Skin epidermis (tissue), 12 donors: ENCODE measurements at regions not wholly inside any gene's neighbourhood (a gene's known extent, or its start where the extent isn't known, plus 50 kb on each side); places are given as distances from the start of the nearest gene placed in this dataset.

Experiments used
- H3K27ac ChIP-seq, 21 experiments: fragments of 200-600 bp; sonication (generic) in 11 of 21; one replicate each; pipeline ENCODE4 v1.5.0; 2020; ENCODE audit warnings: mild to moderate bottlenecking in 3 of 21, inconsistent platforms in 2 of 21, moderate library complexity in 2 of 21
- H3K4me3 ChIP-seq, 7 experiments: fragments of 200-600 bp; sonication (generic) in 2 of 7; one replicate each; pipeline ENCODE4 v1.5.0; 2020; ENCODE audit warnings: inconsistent platforms in 2 of 7, mild to moderate bottlenecking in 2 of 7, moderate library complexity in 1 of 7

- H3K27ac ChIP-seq, result no peak overlapping the region
- H3K4me3 ChIP-seq, result no peak overlapping the region
Measured at GRCh38 chr12:90126125-90126524, 417.5 kb upstream of the ATP2B1 start.

GRCh38 chr12:90124914-90125313, 416.3 kb upstream of the ATP2B1 start:
- Histone ChIP-seq H3K27ac (no peak overlapping the region), H3K4me3 (no peak overlapping the region)

GRCh38 chr12:90124289-90124688, 415.7 kb upstream of the ATP2B1 start:
- H3K27ac ChIP-seq, result no peak overlapping the region
- no peak overlapping the region for H3K4me3 ChIP-seq

GRCh38 chr12:90122681-90123080, 414.0 kb upstream of the ATP2B1 start:
- Histone ChIP-seq H3K4me3 (no peak overlapping the region), H3K27ac (no peak overlapping the region)

- H3K27ac ChIP-seq, result no peak overlapping the region
- H3K4me3 ChIP-seq, result no peak overlapping the region
Measured at GRCh38 chr12:90120627-90121026, 412.0 kb upstream of the ATP2B1 start.

- Histone ChIP-seq H3K4me3 (no peak overlapping the region), H3K27ac (peak overlapping the region in 1 of 21 experiments; percentile 29)
Measured at GRCh38 chr12:90112666-90113065, 404.0 kb upstream of the ATP2B1 start.

GRCh38 chr12:90111791-90112580, 403.3 kb upstream of the ATP2B1 start:
- H3K4me3 ChIP-seq, result peak overlapping the region in 1 of 7 experiments; percentile 2

GRCh38 chr12:90106568-90106967, 397.9 kb upstream of the ATP2B1 start:
- Histone ChIP-seq H3K27ac (no peak overlapping the region), H3K4me3 (no peak overlapping the region)

More at GRCh38 chr12:90111791-90112580, 403.3 kb upstream of the ATP2B1 start:
- H3K27ac ChIP-seq, result peak overlapping the region in 5 of 21 experiments; percentile 0 to 35 (median 27)

GRCh38 chr12:90102957-90103652, 394.5 kb upstream of the ATP2B1 start:
- Histone ChIP-seq H3K27ac (no peak overlapping the region), H3K4me3 (no peak overlapping the region)

- Histone ChIP-seq H3K27ac (no peak overlapping the region), H3K4me3 (no peak overlapping the region)
Measured at GRCh38 chr12:90100579-90100978, 391.9 kb upstream of the ATP2B1 start.

GRCh38 chr12:90099288-90099687, 390.6 kb upstream of the ATP2B1 start:
- Histone ChIP-seq H3K4me3 (no peak overlapping the region), H3K27ac (no peak overlapping the region)

GRCh38 chr12:90098132-90098779, 389.6 kb upstream of the ATP2B1 start:
- Histone ChIP-seq H3K4me3 (no peak overlapping the region), H3K27ac (no peak overlapping the region)

GRCh38 chr12:90091809-90092208, 383.2 kb upstream of the ATP2B1 start:
- H3K27ac ChIP-seq, result peak overlapping the region in 2 of 21 experiments; percentile 18 to 28

GRCh38 chr12:90090929-90091651, 382.5 kb upstream of the ATP2B1 start:
- Histone ChIP-seq H3K27ac (peak overlapping the region in 10 of 21 experiments; percentile 0 to 72 (median 49)), H3K4me3 (no peak overlapping the region)

More at GRCh38 chr12:90091809-90092208, 383.2 kb upstream of the ATP2B1 start:
- no peak overlapping the region for H3K4me3 ChIP-seq

- Histone ChIP-seq H3K4me3 (no peak overlapping the region), H3K27ac (no peak overlapping the region)
Measured at GRCh38 chr12:90086281-90086680, 377.6 kb upstream of the ATP2B1 start.

GRCh38 chr12:90085494-90086274, 377.0 kb upstream of the ATP2B1 start:
- no peak overlapping the region for H3K27ac ChIP-seq

GRCh38 chr12:90084018-90084417, 375.4 kb upstream of the ATP2B1 start:
- no peak overlapping the region for H3K27ac ChIP-seq
- H3K4me3 ChIP-seq, result no peak overlapping the region

More at GRCh38 chr12:90085494-90086274, 377.0 kb upstream of the ATP2B1 start:
- H3K4me3 ChIP-seq, result no peak overlapping the region

- Histone ChIP-seq H3K27ac (no peak overlapping the region), H3K4me3 (no peak overlapping the region)
Measured at GRCh38 chr12:90080616-90081015, 372.0 kb upstream of the ATP2B1 start.
